ENCODE measurements at regions not wholly inside any gene's neighbourhood (a gene's known extent, or its start where the extent isn't known, plus 50 kb on each side); places are given as distances from the start of the nearest gene placed in this dataset.

- no peak for ATAC-seq
- TF ChIP-seq TSHZ2 (CRISPR knock-in tag; IDR thresholded peaks at IDR 0.05), result no peak
- TF ChIP-seq ZFP30 (CRISPR knock-in tag; IDR thresholded peaks at IDR 0.05), result no peak
- no peak for TF ChIP-seq ZC3H10 (CRISPR knock-in tag; IDR thresholded peaks at IDR 0.05)
- TF ChIP-seq RARB (CRISPR knock-in tag; IDR thresholded peaks at IDR 0.05), result no peak
- TF ChIP-seq OSR1 (CRISPR knock-in tag; IDR thresholded peaks at IDR 0.05), result no peak
- TF ChIP-seq TCF4 (CRISPR knock-in tag; IDR thresholded peaks at IDR 0.05; ENCODE audit: borderline replicate concordance), result no peak
- no peak for TF ChIP-seq ZNF565 (CRISPR knock-in tag; conservative IDR thresholded peaks at IDR 0.05; ENCODE audit: low read depth)
- TF ChIP-seq ISL1 (CRISPR knock-in tag; IDR thresholded peaks at IDR 0.05), result no peak
- no peak for TF ChIP-seq ZNF70 (CRISPR knock-in tag; IDR thresholded peaks at IDR 0.05)
- no peak for TF ChIP-seq GLIS3 (CRISPR knock-in tag; IDR thresholded peaks at IDR 0.05)
- TF ChIP-seq CREB5 (CRISPR knock-in tag; IDR thresholded peaks at IDR 0.05; ENCODE audit: low read depth), result no peak
- TF ChIP-seq CSDC2 (CRISPR knock-in tag; IDR thresholded peaks at IDR 0.05), result no peak
- no peak for TF ChIP-seq SNAI2 (CRISPR knock-in tag; IDR thresholded peaks at IDR 0.05)
- TF ChIP-seq ARNTL (CRISPR knock-in tag; IDR thresholded peaks at IDR 0.05; ENCODE audit: borderline replicate concordance, low read depth), result no peak
- no peak for TF ChIP-seq ZNF8 (CRISPR knock-in tag; IDR thresholded peaks at IDR 0.05)
- TF ChIP-seq CSRNP3 (CRISPR knock-in tag; IDR thresholded peaks at IDR 0.05), result no peak
- no peak for TF ChIP-seq BACH2 (CRISPR knock-in tag; IDR thresholded peaks at IDR 0.05; ENCODE audit: borderline replicate concordance)
- no peak for TF ChIP-seq POU6F1 (CRISPR knock-in tag; IDR thresholded peaks at IDR 0.05; ENCODE audit: borderline replicate concordance, low read depth)
- no peak for TF ChIP-seq PPARA (CRISPR knock-in tag; IDR thresholded peaks at IDR 0.05; ENCODE audit: borderline replicate concordance)
- TF ChIP-seq PATZ1 (CRISPR knock-in tag; IDR thresholded peaks at IDR 0.05; ENCODE audit: borderline replicate concordance), result no peak
These were observed 1771.7 kb upstream of the CDH9 start for GRCh38 chr5:28809811-28810750.

- ATAC-seq, result no peak
- TF ChIP-seq ZFP30 (CRISPR knock-in tag; IDR thresholded peaks at IDR 0.05) (no peak), OSR1 (CRISPR knock-in tag; IDR thresholded peaks at IDR 0.05) (no peak), GLIS3 (CRISPR knock-in tag; IDR thresholded peaks at IDR 0.05) (no peak), SNAI2 (CRISPR knock-in tag; IDR thresholded peaks at IDR 0.05) (no peak), ZNF8 (CRISPR knock-in tag; IDR thresholded peaks at IDR 0.05) (no peak), TSHZ2 (CRISPR knock-in tag; IDR thresholded peaks at IDR 0.05) (no peak), RARB (CRISPR knock-in tag; IDR thresholded peaks at IDR 0.05) (no peak)
These were observed 1770.8 kb upstream of the CDH9 start for GRCh38 chr5:28808967-28809810.

All from SK-N-SH treated with all-trans-retinoic acid at 6 μM for 48 hours (cell line).